ENCODE measurements at regions not wholly inside any gene's neighbourhood (a gene's known extent, or its start where the extent isn't known, plus 50 kb on each side); places are given as distances from the start of the nearest gene placed in this dataset.

DNA sequence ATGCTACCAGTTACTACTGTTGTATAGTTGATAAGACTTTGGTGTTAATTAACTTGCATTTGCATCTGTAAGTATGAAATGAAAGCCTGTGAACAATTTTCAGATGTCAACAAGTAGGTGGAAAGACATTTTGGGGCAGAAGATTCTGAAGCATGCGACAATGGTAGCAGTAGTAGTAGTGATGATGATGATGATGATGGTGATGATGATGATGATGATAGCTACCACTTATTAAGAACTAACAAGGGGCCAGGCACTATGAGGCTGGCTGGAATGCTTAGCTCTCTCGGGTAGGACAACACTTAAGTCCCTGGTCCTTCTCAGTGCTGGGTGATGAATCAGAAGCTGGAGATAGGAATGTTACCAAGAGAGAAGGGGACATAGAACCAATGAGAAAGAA, 333.4 kb upstream of the IL12A start:
- no peak overlapping the region for H3K4me3 ChIP-seq
- H3K9me3 ChIP-seq = no peaks in the 10 kb centered on the region
- 84 to 95% (median 90%) methylated on average over 2 of the region's 2 CpGs for WGBS, 5 donors
- no peak for DNase-seq
- no peaks in the 10 kb centered on the region for H3K4me1 ChIP-seq
- TF ChIP-seq POLR2AphosphoS5 (IDR thresholded peaks at IDR 0.05) = no peak
- TF ChIP-seq, protein P1, sequence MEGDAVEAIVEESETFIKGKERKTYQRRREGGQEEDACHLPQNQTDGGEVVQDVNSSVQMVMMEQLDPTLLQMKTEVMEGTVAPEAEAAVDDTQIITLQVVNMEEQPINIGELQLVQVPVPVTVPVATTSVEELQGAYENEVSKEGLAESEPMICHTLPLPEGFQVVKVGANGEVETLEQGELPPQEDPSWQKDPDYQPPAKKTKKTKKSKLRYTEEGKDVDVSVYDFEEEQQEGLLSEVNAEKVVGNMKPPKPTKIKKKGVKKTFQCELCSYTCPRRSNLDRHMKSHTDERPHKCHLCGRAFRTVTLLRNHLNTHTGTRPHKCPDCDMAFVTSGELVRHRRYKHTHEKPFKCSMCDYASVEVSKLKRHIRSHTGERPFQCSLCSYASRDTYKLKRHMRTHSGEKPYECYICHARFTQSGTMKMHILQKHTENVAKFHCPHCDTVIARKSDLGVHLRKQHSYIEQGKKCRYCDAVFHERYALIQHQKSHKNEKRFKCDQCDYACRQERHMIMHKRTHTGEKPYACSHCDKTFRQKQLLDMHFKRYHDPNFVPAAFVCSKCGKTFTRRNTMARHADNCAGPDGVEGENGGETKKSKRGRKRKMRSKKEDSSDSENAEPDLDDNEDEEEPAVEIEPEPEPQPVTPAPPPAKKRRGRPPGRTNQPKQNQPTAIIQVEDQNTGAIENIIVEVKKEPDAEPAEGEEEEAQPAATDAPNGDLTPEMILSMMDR (IDR thresholded peaks at IDR 0.05 in 8 of 11, conservative IDR thresholded peaks at IDR 0.05 in 3 of 11) = no peak
- TF ChIP-seq POLR2A (IDR thresholded peaks at IDR 0.05) = no peak
- intact Hi-C loops (cut with DNase I; ENCODE audit: low total_unique reads) = no loop called here
- no peak overlapping the region for H3K27ac ChIP-seq
- H3K36me3 ChIP-seq = no peaks in the 10 kb centered on the region
- H3K27me3 ChIP-seq (replicated peaks in 1 of 7) = no peaks in the 10 kb centered on the region

DNA sequence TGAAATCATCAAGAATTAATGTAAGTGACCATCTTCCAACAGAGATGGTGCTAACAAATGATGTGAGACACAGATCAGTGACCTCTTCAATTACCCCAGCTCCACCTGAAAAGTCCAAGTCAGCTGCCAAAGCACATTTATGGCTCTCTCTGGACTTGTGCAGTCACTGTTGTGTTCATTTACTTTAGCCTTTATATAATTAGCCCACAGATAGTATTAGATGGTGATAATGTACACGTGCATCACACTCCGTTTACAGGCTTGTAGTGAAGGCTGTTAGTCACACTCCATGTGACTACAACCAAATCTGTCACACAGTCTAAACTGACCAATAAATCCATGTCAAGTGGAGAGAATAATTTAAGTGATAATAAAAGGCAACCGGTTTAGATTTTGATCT, 331.5 kb upstream of the IL12A start:
- Histone ChIP-seq H3K27me3 (replicated peaks in 1 of 7) (no peaks in the 10 kb centered on the region), H3K27ac (no peak overlapping the region), H3K4me3 (no peak overlapping the region), H3K4me1 (no peaks in the 10 kb centered on the region), H3K36me3 (no peaks in the 10 kb centered on the region), H3K9me3 (peaks cover 0 to 8% (median 3%) of the 10 kb centered on the region in 8 donors)
- intact Hi-C loops (cut with DNase I; ENCODE audit: low total_unique reads) = no loop called here
- WGBS, 5 donors = 70 to 86% (median 74%) methylated on average over 3 of the region's 3 CpGs
- DNase-seq = no peak
- TF ChIP-seq POLR2A (IDR thresholded peaks at IDR 0.05) (no peak), POLR2AphosphoS5 (IDR thresholded peaks at IDR 0.05) (no peak)
- TF ChIP-seq, protein P1 (IDR thresholded peaks at IDR 0.05 in 8 of 11, conservative IDR thresholded peaks at IDR 0.05 in 3 of 11) = no peak

DNA sequence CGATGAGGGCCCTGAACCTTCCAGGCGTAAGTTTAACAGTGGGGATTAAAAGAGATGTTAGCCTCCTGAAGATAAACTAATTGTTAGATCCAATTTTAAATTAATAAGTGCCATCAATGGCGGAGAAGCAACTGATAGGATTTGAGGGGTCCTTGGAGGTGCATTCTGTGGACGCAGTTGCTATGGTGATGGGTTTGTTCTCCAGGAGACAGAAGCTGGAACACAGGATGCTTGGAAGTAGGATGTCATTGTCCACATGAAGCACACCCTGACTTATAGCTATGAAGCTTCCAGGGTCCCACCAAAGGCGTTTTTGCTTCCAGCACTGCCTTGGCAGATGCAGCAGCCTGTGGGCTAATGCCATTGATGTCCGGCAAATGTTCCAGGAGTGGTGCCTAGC, 331.0 kb upstream of the IL12A start:
- Histone ChIP-seq H3K4me3 (no peak overlapping the region), H3K9me3 (peaks cover 0 to 13% (median 5%) of the 10 kb centered on the region in 8 donors), H3K4me1 (no peaks in the 10 kb centered on the region), H3K27ac (no peak overlapping the region), H3K36me3 (no peaks in the 10 kb centered on the region), H3K27me3 (replicated peaks in 1 of 7) (no peaks in the 10 kb centered on the region)
- no peak for DNase-seq
- 83 to 93% (median 87%) methylated on average over 6 of the region's 6 CpGs for WGBS, 5 donors
- intact Hi-C loops (cut with DNase I; ENCODE audit: low total_unique reads) = no loop called here
- TF ChIP-seq, protein P1 (IDR thresholded peaks at IDR 0.05 in 8 of 11, conservative IDR thresholded peaks at IDR 0.05 in 3 of 11) = no peak
- no peak for TF ChIP-seq POLR2AphosphoS5 (IDR thresholded peaks at IDR 0.05)
- TF ChIP-seq POLR2A (IDR thresholded peaks at IDR 0.05) = no peak

DNA sequence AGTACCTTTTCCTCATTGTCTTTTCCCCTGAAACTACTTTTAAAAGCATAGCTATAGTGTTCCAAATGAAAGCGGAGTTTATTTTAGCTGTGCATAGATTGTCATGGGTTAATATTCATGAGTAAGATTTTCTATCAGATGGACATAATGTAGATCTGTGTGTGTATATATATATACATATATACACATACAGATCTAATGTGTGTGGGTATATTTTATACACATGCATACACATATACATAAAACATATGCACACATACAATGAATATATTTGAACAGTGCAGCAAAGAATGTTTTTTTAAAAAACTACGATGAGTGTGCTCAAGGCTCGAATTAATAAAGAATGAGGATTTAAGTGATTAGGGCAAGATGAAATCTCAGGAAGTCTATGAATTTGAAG, 328.3 kb upstream of the IL12A start:
- TF ChIP-seq, protein P1 (IDR thresholded peaks at IDR 0.05 in 8 of 11, conservative IDR thresholded peaks at IDR 0.05 in 3 of 11) = no peak
- TF ChIP-seq POLR2A (IDR thresholded peaks at IDR 0.05) (no peak), POLR2AphosphoS5 (IDR thresholded peaks at IDR 0.05) (no peak)
- Histone ChIP-seq H3K9me3 (peaks cover 0 to 14% (median 5%) of the 10 kb centered on the region in 8 donors), H3K27me3 (replicated peaks in 1 of 7) (no peaks in the 10 kb centered on the region), H3K4me1 (no peaks in the 10 kb centered on the region), H3K36me3 (no peaks in the 10 kb centered on the region), H3K4me3 (no peak overlapping the region), H3K27ac (no peak overlapping the region)
- intact Hi-C loops (cut with DNase I; ENCODE audit: low total_unique reads) = no loop called here
- DNase-seq = no peak
- 87 to 95% (median 92%) methylated on average over 3 of the region's 3 CpGs for whole genome bisulfite sequencing, 5 donors

All from spleen (tissue), 11 donors.